ENCODE measurements at regions not wholly inside any gene's neighbourhood (a gene's known extent, or its start where the extent isn't known, plus 50 kb on each side); places are given as distances from the start of the nearest gene placed in this dataset.

- CTCF ChIA-PET = no interaction called here
Observed at GRCh38 chr5:146940295-146940694, 61.7 kb upstream of the PPP2R2B start.

GRCh38 chr5:146944019-146944418, 65.5 kb upstream of the PPP2R2B start:
- ChIA-PET POLR2A (no interaction called here), CTCF (no interaction called here)

More at GRCh38 chr5:146940295-146940694, 61.7 kb upstream of the PPP2R2B start:
- POLR2A ChIA-PET = no interaction called here

DNA sequence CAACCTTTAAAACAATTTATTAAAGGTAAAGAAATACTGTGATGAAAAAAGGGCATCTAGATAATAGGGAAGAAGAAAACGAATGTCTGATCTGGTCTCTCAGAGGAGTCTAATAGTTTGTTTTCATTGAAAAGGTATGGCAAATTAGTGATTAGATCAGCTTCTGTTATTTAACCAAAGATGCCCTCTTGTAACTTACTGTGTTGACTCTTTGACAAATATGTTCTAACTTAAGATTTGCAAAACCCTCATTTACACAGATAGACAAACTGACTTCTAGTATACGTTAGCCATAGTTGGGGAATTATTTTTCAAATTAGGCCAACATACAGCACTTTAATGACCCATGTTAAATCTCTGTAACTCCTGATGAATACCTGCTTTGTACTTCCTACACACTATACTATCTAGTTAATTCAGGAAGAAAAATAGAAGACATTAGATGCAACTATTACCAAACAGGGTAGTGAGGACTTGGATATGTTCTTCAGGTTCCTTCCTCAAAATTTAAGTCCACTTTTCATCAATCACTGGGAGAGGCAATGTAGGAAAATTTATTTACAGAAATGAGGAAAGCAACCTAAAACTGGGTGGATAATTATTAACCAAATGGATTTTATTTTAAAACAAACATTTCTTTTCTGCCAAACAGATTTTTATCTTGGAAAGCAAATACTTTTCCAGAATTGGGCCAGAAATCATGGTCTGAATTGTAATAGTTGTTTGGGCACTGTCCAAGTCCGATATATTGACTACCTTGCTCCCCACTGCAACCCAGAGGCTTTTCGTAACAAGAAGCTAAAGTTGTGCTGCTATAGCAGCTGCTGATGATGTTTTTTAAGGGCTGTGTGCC, 66.4 kb upstream of the PPP2R2B start:
- CTCF ChIA-PET = no interaction called here

DNA sequence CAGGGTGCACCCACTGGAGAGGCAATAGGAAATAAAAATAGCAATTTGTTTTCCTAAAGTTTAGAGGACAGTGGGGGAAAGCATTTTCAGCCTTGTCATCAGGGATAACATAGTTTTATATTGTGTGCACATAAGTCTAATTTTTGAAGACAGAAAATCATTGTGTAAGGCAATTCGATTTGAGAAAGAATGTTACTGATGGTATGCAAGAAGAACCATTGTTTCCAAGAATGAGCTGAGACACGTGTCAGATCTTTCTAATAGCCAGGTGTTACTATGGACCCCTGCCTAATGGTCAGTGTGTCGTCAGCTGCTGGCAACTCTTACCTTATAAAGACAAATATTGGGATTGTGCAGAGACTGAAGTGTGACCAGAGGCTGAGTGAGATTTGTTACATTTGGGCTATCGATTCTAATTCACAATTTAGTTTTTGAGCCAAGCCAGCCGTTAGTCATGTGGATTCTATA, 67.1 kb upstream of the PPP2R2B start:
- ChIA-PET CTCF (no interaction called here), POLR2A (no interaction called here)

More for the DNA sequence above, 66.4 kb upstream of the PPP2R2B start:
- POLR2A ChIA-PET = no interaction called here

DNA sequence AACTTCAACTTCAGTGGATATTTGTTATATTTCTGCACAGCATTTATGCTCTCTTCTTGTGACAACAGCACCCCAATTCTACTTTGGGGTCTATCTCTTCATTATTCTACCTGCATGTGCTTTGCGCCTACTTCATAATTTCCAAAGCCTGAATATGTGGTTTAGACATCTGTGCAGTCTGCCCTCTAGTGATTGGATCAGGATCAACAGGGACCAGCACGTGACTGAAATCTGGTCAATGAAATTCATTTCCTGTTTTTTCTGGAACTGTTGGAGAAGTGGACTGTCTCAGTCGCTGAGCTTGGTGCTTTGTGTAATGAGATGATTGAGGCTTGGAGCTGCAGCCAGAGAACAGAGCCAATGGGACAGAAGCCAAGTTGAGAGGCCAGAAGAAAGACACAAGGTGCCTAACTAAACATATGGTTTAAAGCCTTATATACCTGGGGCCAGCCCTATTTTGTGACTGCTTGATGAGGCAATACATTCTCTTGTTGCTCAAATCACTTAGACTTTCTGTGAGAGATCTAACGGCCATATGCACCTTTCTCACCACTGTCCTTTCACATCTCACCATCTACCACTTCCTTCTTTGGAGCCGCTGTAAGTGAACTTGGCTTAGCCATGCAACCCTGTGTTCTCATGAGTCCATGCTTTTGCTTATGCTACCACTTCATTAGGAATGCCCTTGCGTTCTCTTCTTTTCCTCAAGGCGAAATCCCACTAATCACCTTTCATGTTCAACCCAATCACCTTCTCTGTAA, 68.8 kb upstream of the PPP2R2B start:
- ChIA-PET POLR2A (no interaction called here), CTCF (interaction anchor here (1.4 kb wide), 1 partner anchor 19 kb away, joined by 5 read pairs; no protein-coding TSS in a partner anchor)

GRCh38 chr5:146948666-146949065, 70.1 kb upstream of the PPP2R2B start:
- CTCF ChIA-PET = no interaction called here
- POLR2A ChIA-PET = no interaction called here

DNA sequence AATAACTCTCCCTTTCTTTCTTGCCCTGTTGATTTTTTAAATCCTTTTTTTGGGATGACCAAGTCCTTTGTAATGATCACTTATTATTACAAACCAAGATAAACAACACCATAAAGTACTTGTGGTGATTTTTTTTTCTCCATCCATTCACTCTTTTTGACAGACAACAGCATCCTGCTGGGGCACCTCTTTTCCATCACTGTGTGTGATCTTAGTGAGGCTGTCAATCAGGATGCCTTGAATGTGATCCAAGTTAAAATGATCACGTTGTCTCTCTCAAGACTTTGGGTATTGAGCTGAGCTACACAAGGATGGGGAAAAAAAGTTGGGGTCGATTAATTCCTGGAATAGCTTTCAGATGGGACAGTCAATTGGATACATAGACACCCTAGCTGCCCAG, 73.6 kb upstream of the PPP2R2B start:
- CTCF ChIA-PET = interaction anchor here (0.6 to 1.3 kb wide), 3 partner anchors 14 to 322 kb away, joined by 3 to 5 read pairs (median 4); no protein-coding TSS in a partner anchor
- POLR2A ChIA-PET = interaction anchor here (0.6 kb wide), 1 partner anchor 20 kb away, joined by 3 read pairs; no protein-coding TSS in a partner anchor

DNA sequence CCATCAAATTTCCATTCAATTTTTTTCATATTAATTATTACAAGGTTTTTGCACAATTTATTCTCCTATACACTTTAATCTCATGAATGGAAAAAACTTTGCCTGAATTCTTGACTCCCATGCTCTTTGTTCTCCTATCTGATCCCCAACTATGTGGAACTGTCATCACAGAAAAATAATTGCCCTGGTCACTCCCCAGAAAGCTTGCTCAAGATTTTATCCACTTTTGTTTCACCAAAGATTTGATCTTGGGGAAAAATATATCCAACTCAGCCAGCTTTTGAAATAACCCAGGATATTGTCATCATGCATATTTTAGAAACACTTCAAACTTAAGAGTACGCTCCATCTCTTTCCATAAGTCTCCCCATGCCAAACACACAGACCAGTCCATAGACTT, 77.7 kb upstream of the PPP2R2B start:
- POLR2A ChIA-PET = no interaction called here

GRCh38 chr5:146959360-146959759, 80.8 kb upstream of the PPP2R2B start:
- ChIA-PET CTCF (no interaction called here), POLR2A (no interaction called here)

More for the DNA sequence above, 77.7 kb upstream of the PPP2R2B start:
- CTCF ChIA-PET = interaction anchor here (1.0 kb wide), 1 partner anchor 9 kb away, joined by 3 read pairs; no protein-coding TSS in a partner anchor

DNA sequence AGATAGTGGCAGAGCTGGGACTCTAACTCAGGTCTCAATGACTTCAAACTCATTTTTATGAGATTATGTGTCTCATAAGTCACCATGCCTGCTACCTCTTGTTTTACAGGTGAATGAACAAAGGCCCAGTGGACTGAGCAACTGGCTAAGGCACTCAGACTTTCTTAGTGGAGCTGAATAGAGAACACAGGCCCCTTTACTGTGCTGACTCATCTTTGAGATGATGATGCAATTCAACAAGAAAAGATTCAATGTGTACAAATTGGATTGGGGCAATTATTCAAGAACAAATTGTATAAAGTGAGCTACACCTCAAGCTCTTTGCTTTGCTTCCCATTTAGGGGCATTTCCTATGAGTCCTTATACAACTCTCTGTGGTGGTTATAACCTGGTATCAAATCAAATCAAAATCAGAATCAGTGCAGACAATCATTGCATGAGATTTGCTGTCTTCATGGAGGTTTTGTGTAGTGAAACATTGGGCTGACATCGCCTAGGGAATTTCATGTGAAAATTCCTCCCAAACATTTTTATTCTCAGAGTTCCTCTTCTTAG, 84.3 kb upstream of the PPP2R2B start:
- POLR2A ChIA-PET = no interaction called here
- CTCF ChIA-PET = no interaction called here

DNA sequence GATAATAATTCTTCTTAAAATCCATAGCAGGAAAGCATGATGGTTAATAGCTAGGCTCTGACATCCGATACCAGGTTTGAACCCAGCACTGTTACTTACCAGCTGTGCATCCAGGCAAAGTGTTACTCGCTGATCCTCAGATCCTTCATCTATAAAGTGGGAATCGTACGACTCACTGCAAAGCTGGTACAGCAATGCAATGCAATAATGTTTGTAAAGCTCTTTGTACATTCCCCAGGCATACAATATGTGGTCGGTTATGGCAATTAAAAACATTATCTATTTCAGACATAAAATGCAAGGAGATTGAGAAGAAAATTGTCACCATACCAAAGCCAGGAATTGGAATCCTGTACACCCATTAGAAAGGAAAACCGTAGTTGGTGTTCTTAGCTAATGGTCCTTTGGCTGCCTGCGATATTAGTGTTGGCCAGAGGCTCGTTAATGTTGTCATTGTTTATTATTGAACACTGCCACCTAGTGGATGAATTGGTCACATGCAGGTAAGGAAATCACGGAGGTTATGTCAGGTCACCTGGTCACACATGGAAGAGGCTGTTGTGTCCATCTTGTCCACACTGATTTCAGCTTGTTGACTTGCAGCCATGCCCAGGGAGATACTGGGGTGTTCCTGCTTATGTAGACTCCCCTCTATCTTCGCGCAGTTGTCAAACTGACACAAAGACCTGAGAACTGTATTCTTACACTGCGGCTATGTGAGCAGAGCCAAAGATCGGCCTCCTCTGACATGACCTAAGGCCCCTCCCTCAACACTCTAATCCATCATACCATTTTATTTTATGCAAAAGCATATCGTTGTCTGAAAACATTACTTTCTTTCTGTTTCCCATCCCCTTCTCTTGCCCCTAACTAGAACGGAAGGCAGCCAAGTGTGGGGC, 87.5 kb upstream of the PPP2R2B start:
- ChIA-PET CTCF (interaction anchor here (0.7 to 2.2 kb wide), 15 partner anchors 10 to 434 kb away, joined by 3 to 18 read pairs (median 4); no protein-coding TSS in a partner anchor), POLR2A (no interaction called here)

- ChIA-PET CTCF (interaction anchor here (1.2 to 1.4 kb wide), 2 partner anchors 427 to 434 kb away, joined by 3 to 4 read pairs; no protein-coding TSS in a partner anchor), POLR2A (no interaction called here)
Observed at GRCh38 chr5:146967646-146968045, 89.1 kb upstream of the PPP2R2B start.

DNA sequence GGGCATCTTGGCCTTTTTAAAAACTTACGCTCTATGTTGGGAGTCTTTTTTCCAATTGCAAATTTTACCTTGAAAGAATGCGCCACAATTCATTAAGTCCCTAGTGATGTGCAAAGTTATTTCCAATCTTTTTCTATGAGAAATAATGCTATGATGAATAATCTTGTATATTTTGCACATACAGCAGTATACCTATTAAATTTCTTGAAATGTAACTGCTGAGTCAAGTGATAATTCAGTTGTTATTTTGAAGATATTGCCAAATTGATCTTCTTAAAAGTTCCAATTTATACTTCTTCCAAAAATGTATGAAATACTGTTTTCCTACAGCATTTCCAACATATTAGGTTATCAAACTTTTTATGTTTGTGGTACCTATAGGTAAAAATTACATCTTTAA, 92.8 kb upstream of the PPP2R2B start:
- CTCF ChIA-PET = no interaction called here
- POLR2A ChIA-PET = no interaction called here

- CTCF ChIA-PET = interaction anchor here (1.1 kb wide), 1 partner anchor 443 kb away, joined by 3 read pairs; no protein-coding TSS in a partner anchor
- POLR2A ChIA-PET = no interaction called here
Observed at GRCh38 chr5:146986469-146986868, 107.9 kb upstream of the PPP2R2B start.

DNA sequence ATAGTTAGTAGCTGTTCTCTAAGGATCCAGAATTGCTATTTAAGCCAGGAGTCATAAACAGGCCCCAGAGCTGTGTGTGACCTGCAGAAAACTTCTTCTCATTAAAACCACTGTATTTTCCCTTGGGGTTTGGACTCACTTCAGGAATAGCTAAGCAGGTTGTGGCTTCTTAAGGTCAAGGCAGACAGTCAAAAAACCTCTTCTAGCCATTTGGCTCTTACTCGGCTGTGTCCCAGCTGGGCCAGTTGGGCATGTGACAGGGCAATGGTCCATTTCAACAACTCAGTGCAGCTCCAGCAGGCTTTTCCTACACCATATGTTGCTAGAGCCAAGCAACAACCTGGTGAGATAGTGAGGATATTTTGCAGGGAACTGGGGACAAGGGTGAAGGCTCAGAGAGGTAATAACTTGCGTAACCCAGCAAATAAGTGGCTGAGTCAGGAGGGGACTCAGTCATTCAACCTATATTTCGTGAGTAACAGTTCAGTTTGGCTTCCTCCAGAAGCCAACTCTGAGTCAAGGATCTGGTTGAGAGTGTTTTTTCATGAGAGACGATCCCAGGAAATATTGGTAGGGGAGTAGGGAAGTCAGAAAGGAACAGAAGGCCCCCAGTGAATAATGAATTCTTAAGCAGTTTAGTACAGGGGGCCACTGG, 115.4 kb upstream of the PPP2R2B start:
- POLR2A ChIA-PET = no interaction called here

GRCh38 chr5:146995878-146996277, 117.3 kb upstream of the PPP2R2B start:
- POLR2A ChIA-PET = no interaction called here
- CTCF ChIA-PET = no interaction called here

More for the DNA sequence above, 115.4 kb upstream of the PPP2R2B start:
- CTCF ChIA-PET = no interaction called here

- ChIA-PET CTCF (no interaction called here), POLR2A (no interaction called here)
Observed at GRCh38 chr5:147015405-147015804, 136.8 kb upstream of the PPP2R2B start.

DNA sequence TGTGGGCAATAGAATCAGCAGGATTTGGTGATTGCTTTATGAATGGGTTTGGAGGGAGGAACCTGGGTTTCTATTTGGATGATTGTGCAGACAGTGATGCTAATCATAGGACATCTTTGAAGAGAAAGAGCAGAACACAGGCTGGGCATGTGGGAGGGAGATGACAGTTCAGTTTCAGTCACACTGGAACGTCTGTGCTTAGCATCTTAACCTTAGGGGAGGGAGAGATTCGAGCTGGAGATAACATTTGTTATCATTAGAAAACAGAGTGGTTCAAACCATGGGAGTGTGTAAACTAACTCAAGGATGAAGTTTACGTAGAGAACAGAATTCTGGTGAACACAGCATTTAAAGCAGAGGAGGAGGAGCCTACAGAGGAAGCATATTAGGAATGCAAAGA, 138.6 kb upstream of the PPP2R2B start:
- ChIA-PET POLR2A (no interaction called here), CTCF (no interaction called here)

GRCh38 chr5:147017621-147018020, 139.1 kb upstream of the PPP2R2B start:
- CTCF ChIA-PET = no interaction called here

More at GRCh38 chr5:147017621-147018020, 139.1 kb upstream of the PPP2R2B start:
- POLR2A ChIA-PET = no interaction called here
